ENCODE measurements at regions not wholly inside any gene's neighbourhood (a gene's known extent, or its start where the extent isn't known, plus 50 kb on each side); places are given as distances from the start of the nearest gene placed in this dataset.

DNA sequence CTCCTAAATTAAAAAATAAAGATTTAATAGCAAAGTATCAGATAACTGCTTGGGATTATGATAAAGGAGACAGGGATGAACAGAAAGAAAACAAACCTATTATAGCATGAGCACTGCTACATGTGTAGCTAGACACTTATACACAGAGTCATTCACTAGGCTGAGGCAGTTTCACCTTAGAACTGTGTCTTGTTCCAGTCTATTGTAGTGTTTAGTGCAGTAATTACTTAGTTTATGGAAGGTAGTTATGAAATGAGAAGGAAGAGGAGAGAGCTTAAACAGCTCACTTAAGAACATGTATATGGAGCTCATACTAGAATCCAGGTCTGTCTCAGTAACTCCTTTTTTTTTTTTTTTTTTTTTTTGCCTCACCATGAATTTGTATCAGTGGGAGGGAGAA, 441.4 kb downstream of the PDCD6IP start:
- no peak overlapping the region for H3K4me3 ChIP-seq (ENCODE audit: low read depth, low read length)
- TF ChIP-seq, protein P1, sequence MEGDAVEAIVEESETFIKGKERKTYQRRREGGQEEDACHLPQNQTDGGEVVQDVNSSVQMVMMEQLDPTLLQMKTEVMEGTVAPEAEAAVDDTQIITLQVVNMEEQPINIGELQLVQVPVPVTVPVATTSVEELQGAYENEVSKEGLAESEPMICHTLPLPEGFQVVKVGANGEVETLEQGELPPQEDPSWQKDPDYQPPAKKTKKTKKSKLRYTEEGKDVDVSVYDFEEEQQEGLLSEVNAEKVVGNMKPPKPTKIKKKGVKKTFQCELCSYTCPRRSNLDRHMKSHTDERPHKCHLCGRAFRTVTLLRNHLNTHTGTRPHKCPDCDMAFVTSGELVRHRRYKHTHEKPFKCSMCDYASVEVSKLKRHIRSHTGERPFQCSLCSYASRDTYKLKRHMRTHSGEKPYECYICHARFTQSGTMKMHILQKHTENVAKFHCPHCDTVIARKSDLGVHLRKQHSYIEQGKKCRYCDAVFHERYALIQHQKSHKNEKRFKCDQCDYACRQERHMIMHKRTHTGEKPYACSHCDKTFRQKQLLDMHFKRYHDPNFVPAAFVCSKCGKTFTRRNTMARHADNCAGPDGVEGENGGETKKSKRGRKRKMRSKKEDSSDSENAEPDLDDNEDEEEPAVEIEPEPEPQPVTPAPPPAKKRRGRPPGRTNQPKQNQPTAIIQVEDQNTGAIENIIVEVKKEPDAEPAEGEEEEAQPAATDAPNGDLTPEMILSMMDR (IDR thresholded peaks at IDR 0.05; ENCODE audit: low read depth, low read length, missing control alignments), result no peak
- no peak for DNase-seq (ENCODE audit: low read depth)

DNA sequence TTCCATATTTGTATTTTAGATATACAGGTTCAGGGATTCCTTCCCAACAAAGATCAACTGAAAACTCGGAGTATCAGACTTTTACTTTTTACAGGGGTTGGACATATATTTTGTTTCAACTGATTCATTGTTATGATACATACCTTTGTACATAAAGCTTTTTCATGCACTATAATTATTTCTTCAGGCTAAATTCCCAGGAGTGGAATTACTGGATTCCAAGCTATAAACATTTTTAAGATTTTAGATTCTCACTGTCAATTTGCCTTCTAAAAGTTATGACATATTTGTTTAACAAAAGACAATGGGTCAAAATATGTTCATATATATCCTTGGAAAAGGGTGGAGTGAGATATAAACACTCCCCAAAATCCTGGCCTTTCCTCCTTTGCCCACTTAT, 449.0 kb downstream of the PDCD6IP start:
- no peak overlapping the region for H3K4me3 ChIP-seq (ENCODE audit: low read depth, low read length)
- DNase-seq (ENCODE audit: low read depth), result no peak
- TF ChIP-seq, protein P1 (IDR thresholded peaks at IDR 0.05; ENCODE audit: low read depth, low read length, missing control alignments), result no peak

- no peak overlapping the region for H3K4me3 ChIP-seq (ENCODE audit: low read depth, low read length)
- peak; percentile 12 for DNase-seq (ENCODE audit: low read depth)
- TF ChIP-seq, protein P1 (IDR thresholded peaks at IDR 0.05; ENCODE audit: low read depth, low read length, missing control alignments), result no peak
Measured at GRCh38 chr3:34248352-34248751, 449.9 kb downstream of the PDCD6IP start.

GRCh38 chr3:34254285-34254684, 455.9 kb downstream of the PDCD6IP start:
- H3K4me3 ChIP-seq (ENCODE audit: low read depth, low read length), result no peak overlapping the region
- TF ChIP-seq, protein P1 (IDR thresholded peaks at IDR 0.05; ENCODE audit: low read depth, low read length, missing control alignments), result no peak
- DNase-seq (ENCODE audit: low read depth), result no peak

- TF ChIP-seq, protein P1 (IDR thresholded peaks at IDR 0.05; ENCODE audit: low read depth, low read length, missing control alignments), result no peak
- DNase-seq (ENCODE audit: low read depth), result no peak
- no peak overlapping the region for H3K4me3 ChIP-seq (ENCODE audit: low read depth, low read length)
Measured at GRCh38 chr3:34256021-34256420, 457.6 kb downstream of the PDCD6IP start.

- no peak overlapping the region for H3K4me3 ChIP-seq (ENCODE audit: low read depth, low read length)
- TF ChIP-seq, protein P1 (IDR thresholded peaks at IDR 0.05; ENCODE audit: low read depth, low read length, missing control alignments), result no peak
- DNase-seq (ENCODE audit: low read depth), result no peak
Measured at GRCh38 chr3:34256791-34257190, 458.4 kb downstream of the PDCD6IP start.

DNA sequence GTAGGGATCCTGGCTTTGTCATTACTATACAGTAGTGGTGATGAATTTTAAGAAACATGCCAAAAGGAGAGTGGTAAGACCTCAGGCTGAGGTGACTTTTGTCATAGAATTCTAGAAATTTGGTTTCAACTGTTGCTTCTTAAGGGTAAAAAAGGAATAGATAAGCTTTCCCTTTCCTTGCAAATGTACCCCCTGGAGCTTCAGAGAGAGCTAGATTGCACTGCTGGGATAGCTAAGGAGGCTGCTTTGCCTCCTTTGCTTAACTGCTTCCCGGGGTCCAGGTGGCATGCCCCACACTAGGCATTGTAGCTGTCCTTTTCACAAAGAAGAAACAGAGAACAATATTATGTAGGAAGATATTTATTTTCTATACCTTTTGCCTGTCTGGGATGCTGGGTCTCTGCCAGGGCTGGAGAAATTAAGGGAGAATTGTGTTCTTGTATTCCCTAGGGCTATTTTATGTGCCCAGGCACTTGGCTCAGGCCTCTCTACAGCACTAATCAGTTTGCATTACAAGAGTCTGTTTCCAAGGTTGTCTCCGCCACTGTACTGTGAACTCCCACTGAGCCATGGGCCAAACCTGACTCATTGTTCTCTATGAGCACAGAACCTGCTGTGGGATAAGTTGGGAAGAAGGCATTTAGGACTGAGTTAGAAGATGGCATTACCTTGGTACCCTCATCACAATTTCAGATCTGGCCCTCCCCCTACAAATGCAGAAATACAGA, 460.0 kb downstream of the PDCD6IP start:
- TF ChIP-seq, protein P1 (IDR thresholded peaks at IDR 0.05; ENCODE audit: low read depth, low read length, missing control alignments), result no peak
- DNase-seq (ENCODE audit: low read depth), result no peak
- no peak overlapping the region for H3K4me3 ChIP-seq (ENCODE audit: low read depth, low read length)

Data from GM12864 (cell line).